H1 (cell line): ENCODE measurements at regions not wholly inside any gene's neighbourhood (a gene's known extent, or its start where the extent isn't known, plus 50 kb on each side); places are given as distances from the start of the nearest gene placed in this dataset.

Experiments
- CTCF ChIA-PET: fragments of 300-600 bp; sonication (Branson Sonifier 250); formaldehyde crosslinking; loops from one replicate; lab custom pipeline; 2021; ENCODE audit not compliant: partially characterized antibody; lab: Charles Lee
- POLR2A ChIA-PET: fragments of 300-600 bp; sonication (Branson Sonifier 250); formaldehyde crosslinking; loops from one replicate; lab custom pipeline; 2021; ENCODE audit warnings: inconsistent platforms; ENCODE audit not compliant: partially characterized antibody; lab: Charles Lee
- DNase-seq, 2 experiments: peaks; one replicate each; pipeline versions ENCODE4 v3.0.0 to v3.0.0-alpha.2; 2010 to 2022; ENCODE audit warnings: low spot score in 2 of 2, low read depth in 1 of 2, mixed read lengths in 1 of 2
- FAIRE-seq: peaks from 2 replicates; lab custom pipeline; 2011; peaks lifted over from hg19 to GRCh38; lab: Jason Lieb, UNC
- H2AFZ ChIP-seq: 2 replicates; pipeline ENCODE4 v1.8.1; 2012; ENCODE audit warnings: low read length, inconsistent platforms
- H2AK5ac ChIP-seq: 2 replicates; pipeline ENCODE4 v1.6.1; 2013; ENCODE audit warnings: low read depth, low read length
- H2BK120ac ChIP-seq: replicated peaks from 2 replicates; pipeline ENCODE3; 2013; ENCODE audit warnings: low read depth, low read length, inconsistent platforms
- H2BK12ac ChIP-seq: 2 replicates; pipeline ENCODE4 v1.6.1; 2013; ENCODE audit warnings: low read depth, low read length
- H2BK15ac ChIP-seq: 2 replicates; pipeline ENCODE4 v1.6.1; 2013; ENCODE audit warnings: low read length
- H2BK20ac ChIP-seq: 2 replicates; pipeline ENCODE4 v1.6.1; 2013; ENCODE audit warnings: low read length
- H2BK5ac ChIP-seq: 2 replicates; pipeline ENCODE4 v1.6.1; 2013; ENCODE audit warnings: low read depth, low read length
- H3K14ac ChIP-seq: 2 replicates; pipeline ENCODE4 v1.6.1; 2013; ENCODE audit warnings: inconsistent platforms; ENCODE audit not compliant: insufficient read length
- H3K18ac ChIP-seq: 2 replicates; pipeline ENCODE4 v1.6.1; 2013; ENCODE audit warnings: low read length; ENCODE audit errors: extremely low read depth
- H3K23ac ChIP-seq: 2 replicates; pipeline ENCODE4 v1.6.1; 2013; ENCODE audit warnings: inconsistent platforms; ENCODE audit not compliant: insufficient read length
- H3K23me2 ChIP-seq: 2 replicates; pipeline ENCODE4 v1.6.1; 2013; ENCODE audit warnings: low read depth, low read length
- H3K27ac ChIP-seq: 2 replicates; pipeline ENCODE4 v1.6.1; 2011; ENCODE audit warnings: low read depth, low read length, inconsistent platforms
- H3K27me3 ChIP-seq, 4 experiments: replicated peaks in 1 of 4; 1 replicate in 1 of 4; 2 replicates in 3 of 4; pipeline versions ENCODE4 v1.6.1 to v1.8.1; 2011 to 2013; ENCODE audit warnings: low read length in 3 of 4, mild to moderate bottlenecking in 3 of 4, inconsistent platforms in 2 of 4, mixed read lengths in 2 of 4, moderate library complexity in 1 of 4; ENCODE audit not compliant: control insufficient read depth in 3 of 4, insufficient read depth in 3 of 4; ENCODE audit errors: extremely low read depth in 1 of 4
- H3K36me3 ChIP-seq, 4 experiments: 2 replicates each; pipeline versions ENCODE4 v1.6.1 to v1.8.1; 2011 to 2013; ENCODE audit warnings: mild to moderate bottlenecking in 4 of 4, low read length in 3 of 4, moderate library complexity in 2 of 4, control low read depth in 1 of 4, inconsistent platforms in 1 of 4; ENCODE audit not compliant: insufficient read depth in 4 of 4, control insufficient read depth in 2 of 4
- H3K4ac ChIP-seq: replicated peaks from 2 replicates; pipeline ENCODE3; 2013; ENCODE audit warnings: low read length, low read depth, mixed read lengths, inconsistent platforms; ENCODE audit not compliant: insufficient read length
- H3K4me1 ChIP-seq, 4 experiments: replicated peaks in 1 of 4; 1 replicate in 1 of 4; 2 replicates in 3 of 4; pipeline versions ENCODE4 v1.6.1 to v1.8.1; 2011 to 2013; ENCODE audit warnings: low read length in 3 of 4, inconsistent platforms in 2 of 4, mixed read lengths in 1 of 4; ENCODE audit not compliant: insufficient read depth in 4 of 4, control insufficient read depth in 3 of 4
- H3K4me2 ChIP-seq, 2 experiments: 2 replicates each; pipeline versions ENCODE4 v1.6.1 to v1.8.1; 2011 to 2013; ENCODE audit warnings: low read depth in 2 of 2, low read length in 2 of 2, control low read depth in 1 of 2, inconsistent platforms in 1 of 2, mild to moderate bottlenecking in 1 of 2; ENCODE audit not compliant: insufficient read depth in 1 of 2
- H3K4me3 ChIP-seq, 4 experiments: fragments of 200-600, 300-600 bp in 1 of 4; sonication (generic), shearing (Covaris generic), sonication (Bioruptor Twin) in 1 of 4; 2 replicates each; pipeline versions ENCODE4 v1.5.1 to v1.8.1; 2011 to 2016; ENCODE audit warnings: low read length in 4 of 4, low read depth in 3 of 4, control low read depth in 2 of 4, inconsistent platforms in 2 of 4, mild to moderate bottlenecking in 2 of 4, mixed read lengths in 1 of 4, moderate library complexity in 1 of 4; ENCODE audit not compliant: insufficient read depth in 2 of 4; ENCODE audit errors: extremely low read depth in 1 of 4
- H3K56ac ChIP-seq: replicated peaks from 2 replicates; pipeline ENCODE3; 2013; ENCODE audit warnings: low read depth, mild to moderate bottlenecking, mixed read lengths, low read length, inconsistent platforms; ENCODE audit not compliant: insufficient read length
- H3K79me1 ChIP-seq: 2 replicates; pipeline ENCODE4 v1.6.1; 2013; ENCODE audit warnings: low read depth, low read length, control low read depth
- H3K79me2 ChIP-seq, 2 experiments: 2 replicates each; pipeline versions ENCODE4 v1.6.1 to v1.8.1; 2012 to 2013; ENCODE audit warnings: low read length in 2 of 2, mild to moderate bottlenecking in 2 of 2, inconsistent platforms in 1 of 2; ENCODE audit not compliant: insufficient read depth in 2 of 2, control insufficient read depth in 1 of 2
- H3K9ac ChIP-seq, 4 experiments: replicated peaks in 1 of 4; 1 replicate in 1 of 4; 2 replicates in 3 of 4; pipeline versions ENCODE4 v1.6.1 to v1.8.1; 2011 to 2013; ENCODE audit warnings: low read depth in 3 of 4, low read length in 3 of 4, control low read depth in 2 of 4, mild to moderate bottlenecking in 2 of 4, moderate library complexity in 2 of 4, inconsistent platforms in 1 of 4; ENCODE audit errors: extremely low read depth in 1 of 4
- H3K9me3 ChIP-seq, 2 experiments: 2 replicates each; pipeline versions ENCODE4 v1.6.1 to v1.8.1; 2012 to 2013; ENCODE audit warnings: mild to moderate bottlenecking in 2 of 2, moderate library complexity in 2 of 2, control low read depth in 1 of 2, inconsistent platforms in 1 of 2, low read depth in 1 of 2, low read length in 1 of 2, mixed read lengths in 1 of 2; ENCODE audit not compliant: insufficient read depth in 2 of 2
- H4K20me1 ChIP-seq, 2 experiments: replicated peaks in 1 of 2; 2 replicates each; pipeline versions ENCODE3 to v1.8.1; 2011 to 2013; ENCODE audit warnings: inconsistent platforms in 2 of 2, low read length in 2 of 2, mild to moderate bottlenecking in 1 of 2; ENCODE audit not compliant: insufficient read depth in 2 of 2, control insufficient read depth in 1 of 2
- H4K5ac ChIP-seq: 2 replicates; pipeline ENCODE4 v1.6.1; 2013; ENCODE audit warnings: low read length, low read depth, mixed read lengths, inconsistent platforms; ENCODE audit not compliant: insufficient read length
- H4K8ac ChIP-seq: 2 replicates; pipeline ENCODE4 v1.8.0; 2013; ENCODE audit warnings: mild to moderate bottlenecking, moderate library complexity, low read length, inconsistent platforms; ENCODE audit not compliant: insufficient read depth; ENCODE audit errors: extremely low read depth
- H4K91ac ChIP-seq: replicated peaks from 2 replicates; pipeline ENCODE3; 2013; ENCODE audit warnings: low read length, mixed read lengths, inconsistent platforms; ENCODE audit not compliant: insufficient read length
- CREB1 ChIP-seq: IDR thresholded peaks from 2 replicates; pipeline ENCODE4 v1.6.1; 2012; ENCODE audit warnings: inconsistent platforms
- CTBP2 ChIP-seq: IDR thresholded peaks from 2 replicates; pipeline ENCODE4 v1.7.0; 2011; ENCODE audit warnings: borderline replicate concordance, mild to moderate bottlenecking, moderate library complexity, mixed read lengths, low read length; ENCODE audit not compliant: insufficient read depth, insufficient read length
- KDM5A ChIP-seq: fragments of 200-600 bp; IDR thresholded peaks from 2 replicates; pipeline ENCODE4 v1.7.1; 2012; ENCODE audit warnings: mild to moderate bottlenecking, low read length, inconsistent platforms, mixed read lengths
- MAX ChIP-seq: IDR thresholded peaks from 2 replicates; pipeline ENCODE4 v1.6.1; 2012; ENCODE audit warnings: inconsistent platforms
- RFX5 ChIP-seq: IDR thresholded peaks from 2 replicates; pipeline ENCODE4 v1.6.1; 2011; ENCODE audit warnings: low read depth, low read length, improper control_type of control experiment, borderline replicate concordance
- RXRA ChIP-seq: IDR thresholded peaks from 2 replicates; pipeline ENCODE4 v1.6.1; 2011; ENCODE audit warnings: low read depth, mild to moderate bottlenecking, low read length, moderate library complexity; ENCODE audit not compliant: insufficient read depth
- SIN3A ChIP-seq, 2 experiments: IDR thresholded peaks in 1 of 2; conservative IDR thresholded peaks in 1 of 2; 2 replicates each; pipeline ENCODE4 v1.6.1; 2011 to 2012; ENCODE audit warnings: low read length in 2 of 2, improper control_type of control experiment in 1 of 2, low read depth in 1 of 2, mild to moderate bottlenecking in 1 of 2
- SIX5 ChIP-seq: IDR thresholded peaks from 2 replicates; pipeline ENCODE4 v1.6.1; 2011; ENCODE audit warnings: mild to moderate bottlenecking, low read depth, low read length
- SP1 ChIP-seq: IDR thresholded peaks from 2 replicates; pipeline ENCODE4 v1.6.1; 2011; ENCODE audit warnings: low read depth, low read length
- USF2 ChIP-seq: IDR thresholded peaks from 2 replicates; pipeline ENCODE4 v1.6.1; 2011; ENCODE audit warnings: low read length, improper control_type of control experiment
- ZNF274 ChIP-seq: IDR thresholded peaks from 2 replicates; pipeline ENCODE4 v1.7.0; 2012; ENCODE audit warnings: low read length, borderline replicate concordance; ENCODE audit errors: extremely low read depth
- WGBS, 2 experiments: shearing (Covaris generic) in 1 of 2; methylation state at CpG; one replicate each; pipeline versions ENCODE4 v1.1.6 to v1.1.7; 2013 to 2015; ENCODE audit warnings: low lambda C conversion rate in 2 of 2, mixed read lengths in 2 of 2, inconsistent platforms in 1 of 2, low coverage in 1 of 2, missing lambda C conversion rate in 1 of 2; ENCODE audit not compliant: insufficient replicate concordance in 2 of 2, insufficient coverage in 1 of 2, insufficient read length in 1 of 2; ENCODE audit errors: extremely low coverage in 1 of 2, missing lambda C conversion rate in 1 of 2; 5-methylcytosine and 5-hydroxymethylcytosine counted together

- CTCF ChIA-PET, result interaction anchor here (1.3 kb wide), 1 partner anchor 14 kb away, joined by 4 read pairs; no protein-coding TSS in a partner anchor
- no peak overlapping the region for H3K9ac ChIP-seq
- H2BK5ac ChIP-seq, result no peak overlapping the region
- H3K36me3 ChIP-seq, result no peaks in the 10 kb centered on the region
- POLR2A ChIA-PET, result no interaction called here
- H3K79me1 ChIP-seq, result no peaks in the 10 kb centered on the region
- TF ChIP-seq USF2 (no peak), ZNF274 (no peak), CREB1 (no peak), MAX (no peak), CTBP2 (no peak), SP1 (no peak), KDM5A (no peak), SIN3A (conservative IDR thresholded peaks at IDR 0.05 in 1 of 2, IDR thresholded peaks at IDR 0.05 in 1 of 2; ENCODE audit: low read depth in 1 of 2, low read length in 2 of 2) (no peak), RXRA (no peak), SIX5 (no peak), RFX5 (no peak)
- no peak overlapping the region for H2BK120ac ChIP-seq
- no peaks in the 10 kb centered on the region for H4K20me1 ChIP-seq
- no peak overlapping the region for H3K4ac ChIP-seq
- H3K79me2 ChIP-seq, result no peaks in the 10 kb centered on the region
- no peak overlapping the region for H3K56ac ChIP-seq
- H3K27me3 ChIP-seq, result no peaks in the 10 kb centered on the region
- no peak overlapping the region for H2BK20ac ChIP-seq
- H2BK15ac ChIP-seq, result no peak overlapping the region
- H4K91ac ChIP-seq, result no peak overlapping the region
- H3K14ac ChIP-seq, result no peak overlapping the region
- no peak overlapping the region for H4K5ac ChIP-seq
- H3K27ac ChIP-seq, result no peak overlapping the region
- H3K9me3 ChIP-seq, result no peaks in the 10 kb centered on the region
- FAIRE-seq (no peak), DNase-seq (no peak)
- H2AFZ ChIP-seq, result no peak overlapping the region
- no peak overlapping the region for H3K18ac ChIP-seq
- no peaks in the 10 kb centered on the region for H3K23me2 ChIP-seq
- no peak overlapping the region for H4K8ac ChIP-seq
- no peaks in the 10 kb centered on the region for H3K4me1 ChIP-seq
- H3K4me2 ChIP-seq, result no peak overlapping the region
- no peak overlapping the region for H3K23ac ChIP-seq
- no peak overlapping the region for H2AK5ac ChIP-seq
- WGBS, 2 experiments, result 84% methylated on average over 2 of the region's 2 CpGs; no CpG with 5 or more reads in 1 of the 2 experiments
- H3K4me3 ChIP-seq, result no peak overlapping the region
- no peak overlapping the region for H2BK12ac ChIP-seq
Observed at GRCh38 chr10:71156436-71156835, 55.9 kb upstream of the UNC5B start.
